GM23338 (cell line): ENCODE measurements at regions not wholly inside any gene's neighbourhood (a gene's known extent, or its start where the extent isn't known, plus 50 kb on each side); places are given as distances from the start of the nearest gene placed in this dataset.

Source experiments
- CTCF ChIP-seq, 2 experiments: fragments of 200-600 bp in 1 of 2; sonication (generic) in 1 of 2; conservative IDR thresholded peaks; 2 replicates each; pipeline versions ENCODE4 v1.5.1 to v1.6.1; 2016 to 2017; ENCODE audit warnings: antibody characterized with exemption in 2 of 2, low read depth in 2 of 2, mild to moderate bottlenecking in 2 of 2, moderate library complexity in 1 of 2
- POLR2AphosphoS5 ChIP-seq: IDR thresholded peaks from 2 replicates; pipeline ENCODE4 v1.6.1; 2016; ENCODE audit warnings: antibody characterized with exemption, low read depth
- STAT1 ChIP-seq: IDR thresholded peaks from one replicate; pipeline ENCODE4 v1.6.1; 2016; ENCODE audit warnings: antibody characterized with exemption; ENCODE audit not compliant: unreplicated experiment

- TF ChIP-seq POLR2AphosphoS5: no peak
- TF ChIP-seq CTCF (conservative IDR thresholded peaks at IDR 0.05; ENCODE audit: low read depth in 2 of 2): no peak
- no peak for TF ChIP-seq STAT1
These were observed 219.8 kb downstream of the TFCP2L1 start for GRCh38 chr2:121065239-121065638.
